Peyer's patch (tissue), 4 donors: ENCODE measurements at regions not wholly inside any gene's neighbourhood (a gene's known extent, or its start where the extent isn't known, plus 50 kb on each side); places are given as distances from the start of the nearest gene placed in this dataset.

ENCODE experiments used
- DNase-seq, 3 donors: peaks; one replicate each; pipeline ENCODE4 v3.0.0-alpha.2; 2017 to 2019
- H3K27ac ChIP-seq, 4 donors: fragments of 200-600 bp; sonication (generic); one replicate each; pipeline ENCODE4 v1.5.1; 2016 to 2019
- H3K27me3 ChIP-seq, 2 donors: fragments of 200-600 bp; sonication (generic); one replicate each; pipeline ENCODE4 v1.5.1; 2019
- H3K36me3 ChIP-seq, 3 donors: fragments of 200-600 bp; sonication (generic); one replicate each; pipeline ENCODE4 v1.5.1; 2016 to 2019
- H3K4me1 ChIP-seq, 4 donors: fragments of 200-600 bp; sonication (generic); one replicate each; pipeline ENCODE4 v1.5.1; 2016 to 2019
- H3K4me3 ChIP-seq, 4 donors: fragments of 200-600 bp; sonication (generic); 1 replicate in 3 of 4; 2 replicates in 1 of 4; pipeline ENCODE4 v1.5.1; 2016 to 2019; ENCODE audit warnings: mild to moderate bottlenecking in 1 of 4
- H3K9me3 ChIP-seq, 4 donors: fragments of 200-600 bp; sonication (generic); one replicate each; pipeline ENCODE4 v1.5.1; 2016 to 2019; ENCODE audit warnings: mild to moderate bottlenecking in 1 of 4
- POLR2A ChIP-seq, 2 donors: fragments of 450-650 bp; IDR thresholded peaks; one replicate each; pipeline ENCODE4 v1.5.1; 2017; ENCODE audit warnings: antibody characterized with exemption in 2 of 2, mild to moderate bottlenecking in 2 of 2, moderate library complexity in 2 of 2
- TF ChIP-seq, protein P1 (sequence below), 6 experiments: fragments of 450-650 bp in 4 of 6; fragments of 200-600 bp in 2 of 6; sonication (generic) in 1 of 6; IDR thresholded peaks; one replicate each; pipeline ENCODE4 v1.5.1; 2017 to 2019; ENCODE audit warnings: antibody characterized with exemption in 6 of 6, mild to moderate bottlenecking in 3 of 6, moderate library complexity in 1 of 6

DNA sequence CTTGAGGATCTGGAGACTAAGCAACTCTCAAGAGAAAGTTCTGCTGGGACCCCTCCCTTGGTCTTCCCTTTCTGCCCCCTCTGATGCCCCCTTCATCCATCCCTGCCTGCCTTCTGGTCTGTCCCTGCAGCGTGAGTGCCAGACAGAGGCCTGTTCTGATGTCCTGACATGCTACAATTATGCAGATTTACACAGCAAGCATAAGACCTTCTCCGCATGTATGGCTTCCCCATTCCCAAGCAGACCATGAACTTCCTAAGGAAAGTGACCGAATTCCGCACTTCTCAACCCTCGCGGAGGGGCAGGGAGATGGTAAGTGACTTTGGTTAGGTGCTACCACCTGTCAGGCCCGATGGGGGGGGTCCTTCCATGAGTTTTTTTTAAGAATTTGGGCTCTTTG lies 150.1 kb upstream of the SDK2 start:
- no peak overlapping the region for H3K4me3 ChIP-seq

GRCh38 chr17:73795730-73796129 lies 151.5 kb upstream of the SDK2 start:
- DNase-seq, result no peak
- no peak overlapping the region for H3K4me3 ChIP-seq

More for the DNA sequence above, 150.1 kb upstream of the SDK2 start:
- Histone ChIP-seq H3K4me1 (peaks cover 0 to 13% (median 0%) of the 10 kb centered on the region in 4 donors), H3K27ac (no peak overlapping the region), H3K9me3 (no peaks in the 10 kb centered on the region), H3K27me3 (no peaks in the 10 kb centered on the region), H3K36me3 (no peaks in the 10 kb centered on the region)
- DNase-seq, result no peak
- TF ChIP-seq, protein P1, sequence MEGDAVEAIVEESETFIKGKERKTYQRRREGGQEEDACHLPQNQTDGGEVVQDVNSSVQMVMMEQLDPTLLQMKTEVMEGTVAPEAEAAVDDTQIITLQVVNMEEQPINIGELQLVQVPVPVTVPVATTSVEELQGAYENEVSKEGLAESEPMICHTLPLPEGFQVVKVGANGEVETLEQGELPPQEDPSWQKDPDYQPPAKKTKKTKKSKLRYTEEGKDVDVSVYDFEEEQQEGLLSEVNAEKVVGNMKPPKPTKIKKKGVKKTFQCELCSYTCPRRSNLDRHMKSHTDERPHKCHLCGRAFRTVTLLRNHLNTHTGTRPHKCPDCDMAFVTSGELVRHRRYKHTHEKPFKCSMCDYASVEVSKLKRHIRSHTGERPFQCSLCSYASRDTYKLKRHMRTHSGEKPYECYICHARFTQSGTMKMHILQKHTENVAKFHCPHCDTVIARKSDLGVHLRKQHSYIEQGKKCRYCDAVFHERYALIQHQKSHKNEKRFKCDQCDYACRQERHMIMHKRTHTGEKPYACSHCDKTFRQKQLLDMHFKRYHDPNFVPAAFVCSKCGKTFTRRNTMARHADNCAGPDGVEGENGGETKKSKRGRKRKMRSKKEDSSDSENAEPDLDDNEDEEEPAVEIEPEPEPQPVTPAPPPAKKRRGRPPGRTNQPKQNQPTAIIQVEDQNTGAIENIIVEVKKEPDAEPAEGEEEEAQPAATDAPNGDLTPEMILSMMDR (IDR thresholded peaks at IDR 0.05), result no peak
- no peak for TF ChIP-seq POLR2A (IDR thresholded peaks at IDR 0.05)

GRCh38 chr17:73797594-73798110 lies 153.4 kb upstream of the SDK2 start:
- Histone ChIP-seq H3K27ac (no peak overlapping the region), H3K4me3 (no peak overlapping the region), H3K9me3 (peaks cover 0 to 2% (median 0%) of the 10 kb centered on the region in 4 donors), H3K27me3 (no peaks in the 10 kb centered on the region), H3K36me3 (no peaks in the 10 kb centered on the region), H3K4me1 (peaks cover 0 to 13% (median 0%) of the 10 kb centered on the region in 4 donors)
- DNase-seq, result no peak
- TF ChIP-seq POLR2A (IDR thresholded peaks at IDR 0.05), result no peak
- TF ChIP-seq, protein P1 (IDR thresholded peaks at IDR 0.05), result no peak

More at GRCh38 chr17:73795730-73796129, 151.5 kb upstream of the SDK2 start:
- TF ChIP-seq, protein P1 (IDR thresholded peaks at IDR 0.05), result no peak
- TF ChIP-seq POLR2A (IDR thresholded peaks at IDR 0.05), result no peak
- H3K36me3 ChIP-seq, result no peaks in the 10 kb centered on the region
- H3K4me1 ChIP-seq, result peaks cover 0 to 13% (median 0%) of the 10 kb centered on the region in 4 donors
- H3K27me3 ChIP-seq, result no peaks in the 10 kb centered on the region
- H3K27ac ChIP-seq, result no peak overlapping the region
- no peaks in the 10 kb centered on the region for H3K9me3 ChIP-seq

- Histone ChIP-seq H3K4me1 (peaks cover 0 to 13% (median 0%) of the 10 kb centered on the region in 4 donors), H3K36me3 (no peaks in the 10 kb centered on the region), H3K9me3 (peaks cover 0 to 6% (median 0%) of the 10 kb centered on the region in 4 donors), H3K4me3 (no peak overlapping the region), H3K27ac (no peak overlapping the region), H3K27me3 (no peaks in the 10 kb centered on the region)
- peak in 1 of 3 donors; percentile 68 for DNase-seq
- no peak for TF ChIP-seq POLR2A (IDR thresholded peaks at IDR 0.05)
- TF ChIP-seq, protein P1 (IDR thresholded peaks at IDR 0.05), result no peak
These were observed 154.0 kb upstream of the SDK2 start for GRCh38 chr17:73798111-73798748.

DNA sequence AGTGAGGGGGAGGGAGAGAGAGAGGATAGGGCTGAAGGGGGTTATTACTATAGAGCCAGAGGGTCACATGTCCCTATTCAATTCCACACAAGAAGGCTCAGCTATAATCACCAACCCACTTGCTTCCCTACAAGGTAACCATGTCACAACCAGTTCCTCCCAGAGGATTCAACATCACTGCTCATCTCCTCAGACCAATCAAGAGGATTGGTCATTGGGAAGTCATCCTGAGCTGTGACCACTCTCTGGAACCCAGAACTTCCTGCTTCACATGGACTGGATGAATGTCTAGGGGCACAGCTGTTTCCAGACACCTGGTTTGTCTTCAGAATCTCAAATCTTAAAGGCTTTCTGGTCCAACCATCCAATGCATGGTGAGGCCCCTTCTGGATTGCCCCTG lies 154.9 kb upstream of the SDK2 start:
- H3K27me3 ChIP-seq, result no peaks in the 10 kb centered on the region
- DNase-seq, result no peak
- no peak for TF ChIP-seq POLR2A (IDR thresholded peaks at IDR 0.05)
- TF ChIP-seq, protein P1 (IDR thresholded peaks at IDR 0.05), result no peak
- peaks cover 0 to 13% (median 0%) of the 10 kb centered on the region in 4 donors for H3K4me1 ChIP-seq
- no peaks in the 10 kb centered on the region for H3K36me3 ChIP-seq
- H3K27ac ChIP-seq, result no peak overlapping the region
- H3K4me3 ChIP-seq, result no peak overlapping the region
- peaks cover 0 to 6% (median 0%) of the 10 kb centered on the region in 4 donors for H3K9me3 ChIP-seq
